ENCODE measurements at regions not wholly inside any gene's neighbourhood (a gene's known extent, or its start where the extent isn't known, plus 50 kb on each side); places are given as distances from the start of the nearest gene placed in this dataset.

GRCh38 chr5:168012006-168012405 lies 279.4 kb upstream of the WWC1 start:
- Histone ChIP-seq H3K4me3 (no peak overlapping the region), H3K27ac (no peak overlapping the region)

- no peak overlapping the region for H3K27ac ChIP-seq
- H3K4me3 ChIP-seq, result no peak overlapping the region
These were observed 277.9 kb upstream of the WWC1 start for GRCh38 chr5:168013546-168013945.

GRCh38 chr5:168014433-168015123 lies 276.9 kb upstream of the WWC1 start:
- Histone ChIP-seq H3K27ac (no peak overlapping the region), H3K4me3 (no peak overlapping the region)

GRCh38 chr5:168015506-168015905 lies 275.9 kb upstream of the WWC1 start:
- no peak overlapping the region for H3K27ac ChIP-seq
- no peak overlapping the region for H3K4me3 ChIP-seq

GRCh38 chr5:168017313-168017712 lies 274.1 kb upstream of the WWC1 start:
- no peak overlapping the region for H3K27ac ChIP-seq
- H3K4me3 ChIP-seq, result no peak overlapping the region

- H3K4me3 ChIP-seq, result no peak overlapping the region
These were observed 272.3 kb upstream of the WWC1 start for GRCh38 chr5:168019143-168019542.

GRCh38 chr5:168020542-168021294 lies 270.7 kb upstream of the WWC1 start:
- Histone ChIP-seq H3K27ac (no peak overlapping the region), H3K4me3 (no peak overlapping the region)

More at GRCh38 chr5:168019143-168019542, 272.3 kb upstream of the WWC1 start:
- no peak overlapping the region for H3K27ac ChIP-seq

- no peak overlapping the region for H3K4me3 ChIP-seq
- peak overlapping the region in 4 of 21 experiments; percentile 25 to 69 (median 51) for H3K27ac ChIP-seq
These were observed 268.8 kb upstream of the WWC1 start for GRCh38 chr5:168022446-168023169.

- Histone ChIP-seq H3K4me3 (no peak overlapping the region), H3K27ac (peak overlapping the region in 3 of 21 experiments; percentile 37 to 69 (median 65))
These were observed 268.3 kb upstream of the WWC1 start for GRCh38 chr5:168023191-168023590.

- Histone ChIP-seq H3K4me3 (no peak overlapping the region), H3K27ac (no peak overlapping the region)
These were observed 267.1 kb upstream of the WWC1 start for GRCh38 chr5:168024306-168024705.

- Histone ChIP-seq H3K27ac (no peak overlapping the region), H3K4me3 (no peak overlapping the region)
These were observed 264.4 kb upstream of the WWC1 start for GRCh38 chr5:168027007-168027406.

- no peak overlapping the region for H3K4me3 ChIP-seq
- H3K27ac ChIP-seq, result peak overlapping the region in 3 of 21 experiments; percentile 7 to 47 (median 14)
These were observed 260.5 kb upstream of the WWC1 start for GRCh38 chr5:168030912-168031311.

- H3K27ac ChIP-seq, result no peak overlapping the region
- H3K4me3 ChIP-seq, result no peak overlapping the region
These were observed 259.8 kb upstream of the WWC1 start for GRCh38 chr5:168031614-168032013.

GRCh38 chr5:168039039-168039438 lies 252.4 kb upstream of the WWC1 start:
- Histone ChIP-seq H3K4me3 (no peak overlapping the region), H3K27ac (no peak overlapping the region)

- no peak overlapping the region for H3K4me3 ChIP-seq
- H3K27ac ChIP-seq, result no peak overlapping the region
These were observed 251.7 kb upstream of the WWC1 start for GRCh38 chr5:168039566-168040248.

- H3K4me3 ChIP-seq, result no peak overlapping the region
- peak overlapping the region in 1 of 21 experiments; percentile 66 for H3K27ac ChIP-seq
These were observed 249.9 kb upstream of the WWC1 start for GRCh38 chr5:168041583-168041982.

- Histone ChIP-seq H3K4me3 (no peak overlapping the region), H3K27ac (peak overlapping the region in 2 of 21 experiments; percentile 34 to 66)
These were observed 249.0 kb upstream of the WWC1 start for GRCh38 chr5:168042284-168043068.

- Histone ChIP-seq H3K27ac (peak overlapping the region in 1 of 21 experiments; percentile 28), H3K4me3 (no peak overlapping the region)
These were observed 245.3 kb upstream of the WWC1 start for GRCh38 chr5:168046163-168046562.

GRCh38 chr5:168047043-168047668 lies 244.3 kb upstream of the WWC1 start:
- Histone ChIP-seq H3K4me3 (no peak overlapping the region), H3K27ac (peak overlapping the region in 1 of 21 experiments; percentile 28)
